Right hindlimb (tissue), 1 donor: ENCODE measurements at regions not wholly inside any gene's neighbourhood (a gene's known extent, or its start where the extent isn't known, plus 50 kb on each side); places are given as distances from the start of the nearest gene placed in this dataset.

ENCODE experiments used
- DNase-seq: peaks from one replicate; pipeline ENCODE4 v3.0.0-alpha.2; 2018

DNA sequence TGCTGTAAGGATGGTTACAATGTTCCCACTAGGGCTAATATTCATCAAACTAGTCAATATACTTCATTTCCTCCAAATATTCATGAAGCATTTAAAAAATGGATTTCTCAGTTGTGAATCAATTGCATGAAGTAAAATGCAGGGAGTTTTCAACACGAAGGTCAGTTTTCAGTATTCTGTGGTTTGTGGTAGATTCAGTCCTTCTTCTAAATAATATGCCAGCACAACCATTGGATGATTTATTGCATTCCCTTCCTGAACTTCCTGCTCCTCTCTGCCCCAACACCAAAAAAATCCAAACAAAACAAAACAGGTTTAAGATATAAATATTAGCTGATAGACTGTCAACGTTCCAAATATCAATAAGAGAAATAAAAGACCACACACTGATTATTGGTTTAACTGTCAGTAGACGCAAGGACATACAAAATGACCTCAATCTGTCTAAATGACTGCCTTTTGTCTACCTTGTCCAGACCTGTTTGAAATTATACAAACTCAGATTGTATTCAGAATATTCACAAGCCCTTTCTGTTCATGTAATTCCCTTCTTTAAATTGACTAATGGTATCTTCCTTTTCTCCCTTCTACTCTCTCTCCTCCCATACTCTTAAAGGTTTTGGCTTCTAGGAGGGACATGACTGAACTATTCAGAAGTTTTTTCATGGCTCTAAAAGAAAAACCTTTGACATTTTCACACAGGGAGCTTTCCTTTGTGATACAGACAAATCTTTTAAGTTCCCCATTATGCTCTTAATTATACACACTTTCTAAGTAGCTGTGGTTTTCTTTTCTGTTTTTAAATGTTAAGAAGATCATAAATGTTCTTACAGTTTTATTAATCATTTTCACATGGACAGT, 92.6 kb upstream of the STT3B start:
- DNase-seq: no peak

DNA sequence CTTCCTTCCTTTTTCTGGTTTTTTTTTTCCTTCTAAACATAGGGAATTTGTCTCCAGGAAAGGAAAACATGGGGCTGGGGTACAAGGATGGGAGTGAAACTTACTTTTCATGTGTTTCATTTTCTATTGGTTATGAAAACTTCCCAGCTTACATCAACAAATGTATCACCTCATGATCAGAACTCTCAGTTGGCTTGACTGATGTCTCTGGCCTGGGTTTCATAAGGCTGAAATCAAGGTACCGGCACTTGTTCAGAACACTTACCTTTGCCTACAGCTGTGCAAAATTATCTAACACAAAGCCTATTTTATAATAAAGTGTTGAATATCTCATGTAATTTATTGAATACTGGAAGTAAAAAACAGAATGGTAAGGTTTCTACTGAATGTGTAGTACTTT, 91.8 kb upstream of the STT3B start:
- no peak for DNase-seq

DNA sequence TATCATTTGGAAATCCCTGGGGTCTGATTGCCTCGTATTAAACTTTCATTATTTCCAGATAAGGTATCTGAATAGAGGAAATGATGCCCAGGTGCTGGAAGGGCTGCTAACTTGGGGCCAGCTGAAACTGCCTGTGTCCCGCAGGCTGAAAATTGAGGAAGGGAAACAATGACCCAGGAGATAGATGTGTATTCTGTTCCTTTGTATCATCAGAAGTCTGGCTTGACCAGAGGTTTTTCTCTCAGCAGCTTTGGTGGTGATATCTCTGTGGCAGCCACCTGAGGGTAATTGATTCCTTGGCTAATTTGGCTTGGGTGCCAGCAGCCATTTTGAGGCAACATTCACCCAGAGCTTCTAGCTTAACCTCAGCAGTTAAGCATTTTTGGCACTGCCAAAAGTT, 90.0 kb upstream of the STT3B start:
- DNase-seq: no peak

DNA sequence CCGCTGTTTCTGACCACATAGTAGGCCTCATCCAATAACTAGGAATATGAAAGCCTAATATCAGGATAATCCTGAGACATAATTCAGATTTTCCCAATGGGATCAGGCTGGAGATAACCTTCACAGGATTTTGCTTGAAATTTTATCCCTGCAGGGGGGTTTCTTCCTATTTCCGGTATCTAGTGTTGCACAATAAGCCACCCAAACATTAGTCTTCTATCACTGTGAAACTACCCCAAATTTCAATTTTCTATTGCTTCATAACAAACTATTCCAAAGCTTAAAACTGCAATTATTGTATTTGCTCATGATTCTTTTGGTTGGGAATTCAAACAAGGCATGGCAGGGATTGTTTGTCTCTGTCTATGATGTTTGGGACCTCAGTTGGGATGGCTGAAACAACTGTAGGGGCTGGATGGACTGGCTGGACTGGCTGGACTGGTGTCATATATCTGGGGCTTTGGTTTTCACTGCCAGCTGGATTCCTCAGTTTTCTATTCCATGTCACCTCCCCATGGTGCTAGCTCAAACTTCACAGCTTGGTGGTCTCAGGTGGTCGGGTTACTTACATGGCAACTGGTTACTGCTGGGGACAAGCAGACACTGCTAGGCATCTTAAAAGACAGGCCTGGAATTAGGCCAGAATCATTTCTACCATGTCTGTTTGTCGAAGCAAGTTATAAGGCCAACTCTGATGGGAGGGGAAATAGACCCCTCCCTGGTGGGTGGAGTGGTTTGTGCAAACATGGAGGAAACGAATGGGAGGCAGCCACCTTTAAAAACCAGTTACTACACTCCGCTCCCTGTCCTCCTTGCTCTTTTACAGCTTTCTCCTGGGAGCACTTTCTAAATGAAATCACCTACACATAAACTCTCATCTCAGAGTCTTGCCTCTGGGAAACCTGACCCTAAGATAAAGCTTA, 88.2 kb upstream of the STT3B start:
- no peak for DNase-seq

DNA sequence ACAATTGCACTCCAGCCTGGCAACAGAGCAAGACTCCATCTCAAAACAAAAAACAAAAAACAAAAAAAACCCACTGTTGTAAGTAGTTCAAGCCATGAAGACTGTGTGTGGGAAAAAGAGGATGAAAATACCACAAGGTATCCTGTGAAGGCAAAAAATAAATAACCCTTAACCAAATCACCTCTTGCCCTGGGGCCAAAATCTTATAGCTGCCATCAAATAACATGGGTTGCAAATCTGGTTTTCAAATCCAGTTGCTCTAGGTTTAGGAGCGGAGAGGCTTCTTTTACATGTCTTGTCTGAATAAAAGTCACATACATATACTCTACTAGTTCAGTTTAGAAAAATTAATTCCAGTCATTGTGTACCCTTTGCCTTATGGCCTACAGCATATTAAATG, 87.0 kb upstream of the STT3B start:
- DNase-seq: no peak

DNA sequence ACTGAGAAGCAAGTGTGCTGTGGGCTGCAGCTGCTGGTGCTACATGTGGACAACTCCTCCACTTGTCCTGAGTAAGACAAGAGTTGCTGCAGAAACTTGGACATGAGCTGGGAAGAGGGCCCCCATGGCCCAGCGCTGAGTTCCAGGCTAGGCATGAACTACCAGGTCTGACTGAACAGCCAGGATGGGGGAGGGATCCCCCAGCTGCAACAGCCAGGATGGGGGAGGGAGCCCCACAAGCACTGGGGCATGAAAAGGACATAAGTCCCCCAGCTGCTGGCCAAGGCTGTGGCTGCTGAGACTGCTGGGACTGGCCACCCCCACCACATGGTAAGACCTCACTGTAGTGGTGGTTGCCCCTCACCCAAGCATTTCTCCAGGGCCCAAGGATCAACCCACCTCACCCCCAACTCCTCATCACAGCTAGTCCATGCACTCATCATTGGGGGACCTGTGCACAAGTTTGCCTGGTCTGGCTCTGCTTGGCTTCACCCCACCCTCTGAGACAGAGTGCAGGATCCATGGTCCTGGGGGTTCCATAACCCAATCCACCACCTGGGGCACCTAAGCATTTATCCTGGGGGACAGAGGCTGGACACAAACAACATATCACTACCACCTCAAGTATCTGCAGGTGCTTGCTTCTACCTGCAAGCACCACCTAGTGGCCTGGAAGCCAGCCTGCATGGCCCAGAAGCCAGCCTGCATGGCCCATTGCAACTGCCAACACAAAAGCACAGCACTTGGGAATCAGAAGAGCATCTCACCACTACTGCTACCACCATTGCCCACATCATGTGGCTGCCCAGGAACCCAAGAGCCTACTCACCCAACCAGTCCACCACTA, 84.5 kb upstream of the STT3B start:
- DNase-seq: no peak

DNA sequence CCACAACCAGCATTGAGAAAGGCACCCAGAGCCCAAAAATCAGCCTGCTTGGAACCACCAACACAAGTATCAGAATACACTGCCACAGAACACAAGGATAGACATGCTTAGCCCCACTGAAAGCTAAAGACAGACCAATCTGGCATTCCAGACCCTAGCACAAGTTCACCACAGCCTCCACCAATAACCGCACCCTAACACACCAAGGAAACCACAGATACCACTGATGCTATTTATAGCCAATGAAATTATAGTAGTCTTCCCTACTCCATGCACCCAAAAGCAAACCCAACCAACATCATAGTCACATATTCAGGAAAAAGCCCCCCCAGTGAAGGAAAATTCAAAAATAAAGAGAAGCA, 83.9 kb upstream of the STT3B start:
- DNase-seq: no peak

DNA sequence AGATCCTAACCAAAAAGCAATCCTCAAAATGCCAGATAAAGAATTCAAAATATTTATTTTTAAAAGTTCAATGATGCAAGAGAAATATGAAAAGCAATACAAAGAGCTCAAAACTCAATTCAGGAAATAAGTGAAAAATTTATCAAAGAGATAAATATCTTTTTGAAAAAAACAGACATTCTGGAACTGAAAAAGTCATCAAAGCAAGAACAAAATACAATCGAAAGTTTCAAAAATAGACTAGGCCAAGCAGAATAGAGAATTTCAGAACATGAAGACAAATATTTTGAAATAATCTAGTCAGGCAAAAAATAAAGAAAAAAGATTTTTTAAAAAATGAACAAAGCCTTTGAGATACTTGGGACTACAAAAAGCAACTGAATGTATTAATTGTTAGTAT, 83.4 kb upstream of the STT3B start:
- no peak for DNase-seq

DNA sequence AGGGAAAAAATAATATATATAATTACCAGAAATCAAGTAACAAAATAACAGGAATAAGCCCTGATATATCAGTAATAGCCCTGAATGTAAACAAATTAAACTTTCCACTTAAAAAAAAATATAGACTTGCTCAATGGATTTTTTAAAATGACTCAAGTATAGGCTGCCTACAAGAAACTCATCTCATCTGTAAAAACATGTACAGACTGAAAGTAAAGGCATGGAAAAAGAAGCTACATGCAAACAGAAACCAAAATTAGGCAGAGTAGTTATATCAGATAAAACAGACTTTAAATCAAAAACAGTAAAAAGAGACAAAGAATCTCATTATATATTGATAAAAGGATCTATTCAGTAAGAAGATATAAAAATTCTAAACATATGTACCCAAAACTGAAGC, 82.4 kb upstream of the STT3B start:
- no peak for DNase-seq

DNA sequence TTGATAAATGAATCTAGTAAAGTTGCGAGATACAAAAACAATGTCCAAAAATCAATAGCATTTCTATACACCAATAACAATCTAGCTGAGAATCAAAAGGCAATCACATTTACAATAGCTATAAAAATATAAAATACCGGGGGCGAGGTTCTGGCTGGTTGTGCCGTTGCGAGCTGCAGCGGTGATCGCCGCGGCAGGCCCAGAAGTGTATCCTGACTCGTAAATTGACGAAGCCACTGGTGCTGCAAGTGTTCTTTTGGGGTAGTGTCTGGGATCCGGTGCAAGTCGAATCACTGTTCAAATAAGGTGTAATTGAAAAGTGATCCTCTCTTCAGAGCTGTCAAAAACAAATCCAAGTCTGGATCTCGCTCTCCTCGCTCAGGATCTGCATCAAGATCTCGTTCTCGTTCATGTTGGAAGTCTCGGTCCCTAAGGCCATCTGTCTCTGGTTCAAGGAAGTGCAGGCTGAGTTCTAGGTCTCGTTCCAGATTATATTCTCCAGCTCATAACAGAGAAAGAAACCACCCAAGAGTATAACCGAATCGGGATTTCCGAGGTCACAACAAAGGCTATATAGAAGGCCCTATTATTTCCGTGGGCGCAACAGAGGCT, 80.1 kb upstream of the STT3B start:
- no peak for DNase-seq

DNA sequence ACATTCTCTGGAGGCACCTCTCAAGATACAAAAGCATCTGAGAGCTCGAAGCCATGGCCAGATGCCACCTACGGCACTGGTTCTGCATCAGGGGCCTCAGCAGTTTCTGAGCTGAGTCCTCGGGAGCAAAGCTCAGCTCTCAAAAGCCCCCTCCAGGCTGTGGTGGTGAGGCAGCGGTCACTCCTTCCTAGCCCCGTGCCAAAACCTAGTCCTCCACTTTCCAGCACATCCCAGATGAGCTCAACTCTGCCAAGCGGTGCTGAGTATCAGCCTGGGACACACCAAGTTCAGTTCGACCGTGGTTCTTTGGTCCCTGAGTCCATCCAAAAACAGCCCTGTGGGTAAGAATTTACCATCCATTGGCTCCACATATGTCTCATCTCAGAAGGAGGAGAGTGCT, 79.3 kb upstream of the STT3B start:
- no peak for DNase-seq

DNA sequence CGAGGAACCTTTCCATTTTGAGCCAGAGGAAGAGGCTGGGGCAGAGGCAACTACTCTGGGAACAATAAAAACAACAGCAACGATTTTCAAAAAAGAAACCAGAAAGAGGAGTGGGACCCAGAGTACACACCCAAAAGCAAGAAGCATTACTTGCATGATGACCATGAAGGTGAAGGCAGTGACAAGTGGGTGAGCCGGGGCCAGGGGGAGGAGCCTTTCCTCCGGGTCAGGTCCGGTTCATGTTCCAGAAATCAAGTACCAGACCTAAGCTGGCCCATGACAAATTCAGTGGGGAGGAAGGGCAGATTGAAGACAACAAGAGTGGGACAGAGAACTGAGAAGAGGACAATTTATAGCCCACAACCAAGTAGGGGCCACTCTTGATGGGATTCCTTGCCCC, 77.2 kb upstream of the STT3B start:
- no peak for DNase-seq

DNA sequence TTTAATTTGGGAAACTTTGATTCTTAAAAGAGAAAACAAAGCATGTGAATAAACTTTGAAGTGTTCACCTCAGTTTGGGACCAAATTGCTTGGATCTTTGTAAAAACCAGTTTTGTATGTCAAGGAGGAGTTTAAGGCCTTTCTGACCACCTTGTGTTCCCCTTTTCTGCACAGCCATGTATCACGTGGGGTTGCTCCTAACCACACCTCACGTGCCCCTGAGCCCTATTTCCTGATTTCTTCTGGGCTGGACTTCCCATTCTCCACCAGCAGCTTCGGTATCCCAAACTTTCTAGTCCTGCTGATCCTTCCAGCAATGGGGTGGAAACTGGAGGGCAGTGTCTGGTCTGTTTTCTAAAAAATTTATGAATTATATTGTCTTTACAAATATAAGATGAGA, 76.4 kb upstream of the STT3B start:
- no peak for DNase-seq

DNA sequence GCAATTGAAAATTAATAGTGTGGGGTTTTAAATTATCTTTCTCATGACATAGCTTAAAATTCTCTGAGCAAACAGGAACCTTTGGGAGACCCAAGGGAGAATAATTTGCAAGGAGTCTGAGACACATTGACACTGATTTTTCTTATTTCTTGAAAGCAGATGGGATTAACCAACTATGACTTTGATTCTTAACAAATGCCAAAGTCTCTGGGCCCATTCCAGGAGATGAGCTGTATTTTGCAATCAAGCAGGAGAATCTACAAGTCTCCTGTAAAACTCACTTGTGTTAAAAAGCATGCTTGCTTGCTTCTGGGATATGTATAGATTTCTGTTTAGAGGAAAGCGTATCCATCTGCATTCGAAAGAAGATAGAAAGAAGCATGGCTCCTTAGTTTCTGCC, 71.3 kb upstream of the STT3B start:
- DNase-seq: no peak

DNA sequence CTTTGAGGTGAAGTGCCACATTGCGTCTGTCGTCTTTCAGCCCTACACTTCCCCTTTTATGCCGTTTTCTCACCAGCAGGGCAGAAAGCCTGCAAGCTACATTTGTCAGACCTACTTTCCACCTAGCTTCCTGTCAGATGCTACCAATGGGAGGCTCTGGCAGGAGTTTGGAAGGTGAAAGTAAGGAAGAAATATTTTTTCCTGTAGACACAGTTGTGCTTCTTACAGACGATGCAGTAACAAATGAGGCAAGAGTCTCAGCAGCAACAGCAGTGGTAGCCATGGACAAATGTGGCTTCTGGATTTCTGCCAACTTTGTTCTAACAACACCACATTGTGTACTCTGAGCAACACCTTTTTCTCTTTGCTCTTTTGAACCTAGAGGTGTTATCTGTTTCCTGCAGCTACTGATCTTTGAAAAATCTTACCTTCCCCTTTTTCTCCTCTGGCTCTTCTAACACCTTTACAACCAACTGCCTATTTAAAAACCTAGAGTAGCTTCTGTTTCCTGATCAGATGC, 70.6 kb upstream of the STT3B start:
- DNase-seq: no peak

DNA sequence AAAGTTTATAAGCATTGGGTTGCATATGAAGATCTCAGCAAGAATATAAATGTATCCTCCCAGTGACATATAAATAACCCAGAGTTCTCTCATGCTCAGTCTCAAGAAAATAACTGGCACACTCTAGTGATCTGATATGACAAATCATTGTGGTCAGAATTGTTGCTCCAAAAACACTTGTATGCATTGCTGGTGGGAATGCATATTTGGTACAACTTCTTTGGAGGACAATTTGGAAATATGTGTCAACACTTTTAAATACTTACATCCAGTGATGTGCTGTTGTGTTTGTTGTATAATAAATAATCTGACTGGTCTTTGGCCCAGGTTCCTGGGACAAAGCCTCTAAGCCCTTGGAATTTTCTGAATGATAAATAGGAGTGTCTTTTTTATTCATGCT, 66.7 kb upstream of the STT3B start:
- no peak for DNase-seq

DNA sequence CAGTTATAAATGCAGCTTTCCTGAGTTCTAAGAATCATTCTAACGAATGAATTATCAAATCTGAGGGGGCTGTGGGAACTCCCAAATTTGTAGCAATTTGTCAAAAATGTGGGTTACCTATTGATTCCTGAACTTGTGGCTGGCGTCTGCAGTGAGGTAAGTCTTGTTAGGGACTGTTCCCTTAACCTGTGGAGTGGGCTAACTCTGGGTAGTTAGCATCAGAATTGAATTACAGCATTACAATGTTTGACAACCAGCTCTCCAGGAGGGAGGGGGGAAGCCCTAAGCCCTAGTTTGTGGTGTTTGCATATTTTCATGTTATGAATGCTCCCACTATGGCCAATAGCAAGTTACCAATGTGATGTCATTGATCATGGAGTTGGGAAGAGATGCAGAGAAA, 65.9 kb upstream of the STT3B start:
- no peak for DNase-seq

DNA sequence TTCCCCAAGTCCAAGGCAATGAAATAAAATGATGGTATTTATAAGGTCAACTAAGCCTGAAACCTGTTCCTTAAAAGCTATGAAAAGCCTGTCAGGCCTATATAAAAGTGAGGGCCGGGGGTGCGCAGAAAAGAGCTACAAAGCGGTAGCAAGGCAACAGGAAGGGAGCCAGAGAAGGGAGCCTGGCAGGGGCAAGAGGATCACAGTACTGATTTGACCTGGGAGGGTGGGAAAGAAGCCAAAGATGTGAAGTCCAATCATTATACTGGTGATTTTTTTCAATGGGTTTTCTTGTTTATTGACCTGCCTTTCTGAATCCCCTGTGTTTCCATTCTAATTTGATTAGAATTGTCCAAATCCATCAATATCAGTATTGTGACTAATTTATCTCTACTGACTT, 64.3 kb upstream of the STT3B start:
- DNase-seq: no peak

DNA sequence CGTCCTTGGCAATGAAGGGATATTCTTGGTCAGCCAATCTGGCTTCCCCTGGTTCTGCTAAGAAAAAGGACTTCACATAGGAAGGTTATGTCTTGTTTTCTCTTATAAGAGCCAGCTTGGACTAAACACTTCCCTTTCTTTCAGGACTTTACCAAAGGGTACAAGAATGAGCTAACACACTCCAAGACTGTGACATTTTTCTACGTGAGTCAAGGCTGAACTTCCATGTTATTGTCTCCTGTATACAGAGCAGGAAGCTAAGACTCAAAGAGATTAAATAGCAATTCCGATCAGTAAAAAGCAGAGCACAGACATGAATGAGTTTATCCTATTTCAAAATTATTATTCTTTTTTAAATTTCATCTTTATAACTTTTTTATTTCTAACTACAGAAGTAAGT, 63.3 kb upstream of the STT3B start:
- no peak for DNase-seq

DNA sequence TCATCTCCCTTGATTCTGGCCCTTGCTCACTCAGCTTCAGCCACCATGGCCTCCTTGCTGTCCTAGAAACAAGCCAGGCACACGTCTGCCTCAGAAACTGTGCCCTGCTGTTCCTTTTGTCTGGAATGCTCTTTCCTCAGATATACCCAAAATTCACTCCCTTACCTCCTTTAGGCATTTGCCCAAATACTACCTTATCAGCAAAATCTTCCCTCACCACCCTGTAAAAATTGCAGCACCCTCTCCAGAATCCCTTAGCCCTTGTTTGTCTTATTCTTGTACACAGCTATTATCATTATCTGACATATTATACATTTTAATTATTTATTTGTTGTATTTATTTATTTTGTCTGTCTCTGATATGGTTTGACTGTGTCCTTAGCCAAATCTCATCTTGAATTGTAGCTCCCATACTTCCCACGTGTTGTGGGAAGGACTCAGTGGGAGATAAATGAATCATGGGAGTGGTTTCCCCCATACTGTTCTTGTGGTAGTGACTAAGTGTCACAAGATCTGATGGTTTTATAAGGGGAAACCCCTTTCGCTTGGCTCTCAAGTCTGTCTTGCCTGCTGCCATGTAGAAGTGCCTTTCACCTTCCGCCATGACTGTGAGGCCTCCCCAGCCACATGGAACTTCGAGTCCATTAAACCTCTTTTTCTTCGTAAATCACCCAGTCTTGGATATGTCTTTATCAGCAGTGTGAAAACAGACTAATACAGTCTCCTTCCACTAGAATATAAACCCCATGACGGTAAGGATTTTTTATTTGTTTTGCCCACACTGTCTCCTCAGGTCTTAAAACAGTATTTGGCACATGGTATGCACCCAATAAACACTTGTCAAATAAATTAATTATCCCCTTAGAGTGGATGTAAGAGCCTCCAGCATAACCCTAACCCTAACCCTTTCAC, 60.0 kb upstream of the STT3B start:
- no peak for DNase-seq

DNA sequence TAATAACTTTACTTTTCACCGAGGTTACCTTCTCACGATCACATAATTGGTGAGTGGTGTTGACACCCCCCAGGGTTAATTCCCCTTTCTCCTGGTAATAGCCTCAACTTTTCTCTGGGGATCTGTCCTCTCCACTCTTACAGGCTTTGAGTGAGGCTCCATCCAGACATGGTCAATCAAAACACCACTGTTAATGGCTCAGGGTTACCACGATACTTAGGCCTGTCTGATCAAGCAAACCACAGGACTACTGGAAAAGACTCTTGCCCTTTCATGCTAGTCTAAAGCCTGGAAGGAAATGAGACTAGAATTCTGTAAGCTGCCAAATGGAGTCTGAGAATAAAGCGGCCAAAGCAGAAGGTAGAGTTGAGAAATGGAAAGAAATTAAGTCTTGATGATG, 56.5 kb upstream of the STT3B start:
- no peak for DNase-seq

DNA sequence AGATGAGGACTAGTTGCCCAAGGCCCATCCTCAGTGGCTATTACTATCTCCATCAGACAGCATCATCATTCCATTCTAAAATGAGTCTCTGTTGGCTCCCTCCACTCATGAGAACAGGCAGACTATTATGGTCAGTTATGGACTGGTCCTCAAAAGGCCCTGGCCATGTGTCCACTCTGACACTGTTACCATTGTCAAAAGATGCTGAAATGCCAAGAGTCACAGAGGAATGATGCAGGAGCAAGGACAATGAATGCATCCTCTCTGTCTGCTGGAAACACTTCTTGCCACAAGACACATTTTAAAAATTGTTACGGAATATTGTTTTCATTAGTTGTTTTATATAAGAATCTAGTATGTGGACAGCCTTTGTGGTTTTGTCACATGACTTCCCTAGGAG, 53.3 kb upstream of the STT3B start:
- DNase-seq: no peak
